DOHH2 (cell line): ENCODE measurements at regions not wholly inside any gene's neighbourhood (a gene's known extent, or its start where the extent isn't known, plus 50 kb on each side); places are given as distances from the start of the nearest gene placed in this dataset.

Source experiments
- EZH2phosphoT487 ChIP-seq: fragments of 200-600 bp; sonication (generic); IDR thresholded peaks from 2 replicates; pipeline ENCODE4 v1.6.1; 2017; ENCODE audit warnings: borderline replicate concordance, mild to moderate bottlenecking, antibody characterized with exemption, low read length, moderate library complexity, mixed read lengths
- TF ChIP-seq, protein P1 (sequence below): fragments of 200-600 bp; sonication (generic); IDR thresholded peaks from one replicate; pipeline ENCODE4 v1.5.1; 2014; ENCODE audit warnings: antibody characterized with exemption, mild to moderate bottlenecking, low read depth, low read length; ENCODE audit not compliant: poor library complexity, severe bottlenecking

DNA sequence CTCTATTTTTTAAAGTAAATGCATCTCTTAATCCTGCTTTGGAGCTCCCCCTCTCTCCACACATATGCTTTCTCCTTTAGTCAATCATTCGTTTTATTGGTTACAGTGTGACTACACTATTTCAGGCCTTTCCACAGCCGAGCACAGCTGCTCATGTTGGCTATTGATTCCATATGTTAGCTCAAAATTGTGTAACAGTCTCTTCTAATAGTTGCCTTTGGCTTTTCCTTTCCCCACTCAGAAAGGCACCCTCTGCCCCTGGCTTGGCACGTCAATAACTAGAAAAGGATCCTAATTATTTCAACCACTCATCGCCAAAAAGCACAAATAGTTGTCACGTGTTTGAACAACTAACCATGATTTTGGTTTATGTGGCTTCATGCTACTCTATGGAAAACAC lies 410.3 kb upstream of the SLC35B3 start:
- TF ChIP-seq, protein P1, sequence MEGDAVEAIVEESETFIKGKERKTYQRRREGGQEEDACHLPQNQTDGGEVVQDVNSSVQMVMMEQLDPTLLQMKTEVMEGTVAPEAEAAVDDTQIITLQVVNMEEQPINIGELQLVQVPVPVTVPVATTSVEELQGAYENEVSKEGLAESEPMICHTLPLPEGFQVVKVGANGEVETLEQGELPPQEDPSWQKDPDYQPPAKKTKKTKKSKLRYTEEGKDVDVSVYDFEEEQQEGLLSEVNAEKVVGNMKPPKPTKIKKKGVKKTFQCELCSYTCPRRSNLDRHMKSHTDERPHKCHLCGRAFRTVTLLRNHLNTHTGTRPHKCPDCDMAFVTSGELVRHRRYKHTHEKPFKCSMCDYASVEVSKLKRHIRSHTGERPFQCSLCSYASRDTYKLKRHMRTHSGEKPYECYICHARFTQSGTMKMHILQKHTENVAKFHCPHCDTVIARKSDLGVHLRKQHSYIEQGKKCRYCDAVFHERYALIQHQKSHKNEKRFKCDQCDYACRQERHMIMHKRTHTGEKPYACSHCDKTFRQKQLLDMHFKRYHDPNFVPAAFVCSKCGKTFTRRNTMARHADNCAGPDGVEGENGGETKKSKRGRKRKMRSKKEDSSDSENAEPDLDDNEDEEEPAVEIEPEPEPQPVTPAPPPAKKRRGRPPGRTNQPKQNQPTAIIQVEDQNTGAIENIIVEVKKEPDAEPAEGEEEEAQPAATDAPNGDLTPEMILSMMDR: no peak
- no peak for TF ChIP-seq EZH2phosphoT487
